ENCODE measurements at regions not wholly inside any gene's neighbourhood (a gene's known extent, or its start where the extent isn't known, plus 50 kb on each side); places are given as distances from the start of the nearest gene placed in this dataset.

DNA sequence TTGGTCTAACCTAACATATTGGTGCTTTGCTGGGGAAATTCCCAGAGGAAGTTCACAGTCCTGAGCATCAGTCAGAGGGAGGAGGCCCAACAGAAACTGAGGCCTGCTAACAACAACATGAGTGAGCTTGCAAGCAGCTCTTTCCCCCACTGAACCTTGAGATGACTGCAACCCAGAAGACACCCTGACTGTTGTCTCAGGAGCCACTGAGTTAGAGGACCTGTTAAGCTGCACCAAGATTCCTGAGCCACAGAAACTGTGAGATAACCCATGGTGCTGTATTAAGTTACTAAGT lies 193.2 kb upstream of the UBL3 start:
- Histone ChIP-seq H3K79me2 (ENCODE audit: control insufficient read depth, insufficient read depth, low read length) (no peaks in the 10 kb centered on the region), H3K4me2 (ENCODE audit: insufficient read depth, low read length) (no peak overlapping the region), H3K4me3 (no peak overlapping the region), H3K4me1 (replicated peaks in 1 of 2; ENCODE audit: control insufficient read depth in 2 of 2, insufficient read depth in 2 of 2, low read length in 2 of 2) (no peaks in the 10 kb centered on the region), H3K9me3 (replicated peaks; ENCODE audit: control insufficient read depth, insufficient read depth, low read depth, low read length) (no peaks in the 10 kb centered on the region), H3K36me3 (ENCODE audit: control insufficient read depth, insufficient read depth, low read length) (no peaks in the 10 kb centered on the region), H3K27me3 (ENCODE audit: control insufficient read depth in 2 of 2, insufficient read depth in 2 of 2, low read length in 2 of 2) (no peaks in the 10 kb centered on the region), H2AFZ (ENCODE audit: low read depth, low read length) (no peak overlapping the region), H4K20me1 (replicated peaks; ENCODE audit: control insufficient read depth, insufficient read depth, low read length) (no peaks in the 10 kb centered on the region), H3K27ac (ENCODE audit: extremely low read depth, low read depth, low read length) (no peak overlapping the region), H3K9ac (ENCODE audit: insufficient read depth in 1 of 2, low read depth in 2 of 2, low read length in 2 of 2) (no peak overlapping the region), H3K9me1 (ENCODE audit: control insufficient read depth, insufficient read depth, low read length) (no peaks in the 10 kb centered on the region)
- intact Hi-C loops (cut with micrococcal nuclease) (no loop called here), in situ Hi-C loops (cut with MboI) (no loop called here)
- ChIA-PET POLR2A (no interaction called here), CTCF (ENCODE audit: low intra/inter-chr PET ratio) (no interaction called here)
- no TSS peak for BruUV-seq (replicated peaks)
- FAIRE-seq (no peak), ATAC-seq (no peak), DNase-seq (ENCODE audit: extremely low read depth in 1 of 4, low spot score in 3 of 4) (no peak)
- TF ChIP-seq, protein P1, sequence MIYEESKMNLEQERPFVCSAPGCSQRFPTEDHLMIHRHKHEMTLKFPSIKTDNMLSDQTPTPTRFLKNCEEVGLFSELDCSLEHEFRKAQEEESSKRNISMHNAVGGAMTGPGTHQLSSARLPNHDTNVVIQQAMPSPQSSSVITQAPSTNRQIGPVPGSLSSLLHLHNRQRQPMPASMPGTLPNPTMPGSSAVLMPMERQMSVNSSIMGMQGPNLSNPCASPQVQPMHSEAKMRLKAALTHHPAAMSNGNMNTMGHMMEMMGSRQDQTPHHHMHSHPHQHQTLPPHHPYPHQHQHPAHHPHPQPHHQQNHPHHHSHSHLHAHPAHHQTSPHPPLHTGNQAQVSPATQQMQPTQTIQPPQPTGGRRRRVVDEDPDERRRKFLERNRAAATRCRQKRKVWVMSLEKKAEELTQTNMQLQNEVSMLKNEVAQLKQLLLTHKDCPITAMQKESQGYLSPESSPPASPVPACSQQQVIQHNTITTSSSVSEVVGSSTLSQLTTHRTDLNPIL (CRISPR knock-in tag; IDR thresholded peaks at IDR 0.05), result no peak
- TF ChIP-seq TAF7 (tag; IDR thresholded peaks at IDR 0.05) (no peak), ZFP36 (IDR thresholded peaks at IDR 0.05; ENCODE audit: low read depth, low read length, partially characterized antibody) (no peak), ZNF717 (CRISPR knock-in tag; IDR thresholded peaks at IDR 0.05) (no peak), ILF3 (IDR thresholded peaks at IDR 0.05; ENCODE audit: borderline replicate concordance) (no peak), CHD1 (IDR thresholded peaks at IDR 0.05; ENCODE audit: low read length) (no peak), BCOR (IDR thresholded peaks at IDR 0.05) (no peak), FOS (IDR thresholded peaks at IDR 0.05; ENCODE audit: extremely low read depth, insufficient read length) (no peak), ZNF507 (tag; conservative IDR thresholded peaks at IDR 0.05) (no peak)
- TF ChIP-seq, protein P2, sequence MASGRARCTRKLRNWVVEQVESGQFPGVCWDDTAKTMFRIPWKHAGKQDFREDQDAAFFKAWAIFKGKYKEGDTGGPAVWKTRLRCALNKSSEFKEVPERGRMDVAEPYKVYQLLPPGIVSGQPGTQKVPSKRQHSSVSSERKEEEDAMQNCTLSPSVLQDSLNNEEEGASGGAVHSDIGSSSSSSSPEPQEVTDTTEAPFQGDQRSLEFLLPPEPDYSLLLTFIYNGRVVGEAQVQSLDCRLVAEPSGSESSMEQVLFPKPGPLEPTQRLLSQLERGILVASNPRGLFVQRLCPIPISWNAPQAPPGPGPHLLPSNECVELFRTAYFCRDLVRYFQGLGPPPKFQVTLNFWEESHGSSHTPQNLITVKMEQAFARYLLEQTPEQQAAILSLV (tag; IDR thresholded peaks at IDR 0.05), result no peak
- TF ChIP-seq, protein P3, sequence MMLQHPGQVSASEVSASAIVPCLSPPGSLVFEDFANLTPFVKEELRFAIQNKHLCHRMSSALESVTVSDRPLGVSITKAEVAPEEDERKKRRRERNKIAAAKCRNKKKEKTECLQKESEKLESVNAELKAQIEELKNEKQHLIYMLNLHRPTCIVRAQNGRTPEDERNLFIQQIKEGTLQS (IDR thresholded peaks at IDR 0.05), result no peak
- TF ChIP-seq, protein P3 (CRISPR knock-in tag; conservative IDR thresholded peaks at IDR 0.05), result no peak
- TF ChIP-seq, protein P4, sequence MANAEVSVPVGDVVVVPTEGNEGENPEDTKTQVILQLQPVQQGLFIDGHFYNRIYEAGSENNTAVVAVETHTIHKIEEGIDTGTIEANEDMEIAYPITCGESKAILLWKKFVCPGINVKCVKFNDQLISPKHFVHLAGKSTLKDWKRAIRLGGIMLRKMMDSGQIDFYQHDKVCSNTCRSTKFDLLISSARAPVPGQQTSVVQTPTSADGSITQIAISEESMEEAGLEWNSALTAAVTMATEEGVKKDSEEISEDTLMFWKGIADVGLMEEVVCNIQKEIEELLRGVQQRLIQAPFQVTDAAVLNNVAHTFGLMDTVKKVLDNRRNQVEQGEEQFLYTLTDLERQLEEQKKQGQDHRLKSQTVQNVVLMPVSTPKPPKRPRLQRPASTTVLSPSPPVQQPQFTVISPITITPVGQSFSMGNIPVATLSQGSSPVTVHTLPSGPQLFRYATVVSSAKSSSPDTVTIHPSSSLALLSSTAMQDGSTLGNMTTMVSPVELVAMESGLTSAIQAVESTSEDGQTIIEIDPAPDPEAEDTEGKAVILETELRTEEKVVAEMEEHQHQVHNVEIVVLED (CRISPR knock-in tag; IDR thresholded peaks at IDR 0.05), result no peak
